ENCODE measurements at regions not wholly inside any gene's neighbourhood (a gene's known extent, or its start where the extent isn't known, plus 50 kb on each side); places are given as distances from the start of the nearest gene placed in this dataset.

- intact Hi-C loops (cut with micrococcal nuclease; ENCODE audit: unreplicated experiment), result no loop called here
- H3K36me3 ChIP-seq (replicated peaks in 1 of 2; ENCODE audit: control insufficient read depth in 1 of 2, insufficient read depth in 2 of 2, low read length in 2 of 2), result no peaks in the 10 kb centered on the region
- WGBS (ENCODE audit: low lambda C conversion rate), result 60% methylated on average over 7 of the region's 7 CpGs
- H3K4me1 ChIP-seq (ENCODE audit: insufficient read depth, low read length), result peaks cover 5% of the 10 kb centered on the region; the same call in 1 of the 2 replicates
- H3K4me2 ChIP-seq (ENCODE audit: low read depth, low read length), result no peak overlapping the region
- no peak overlapping the region for H3K4me3 ChIP-seq (replicated peaks in 1 of 3; ENCODE audit: insufficient read depth in 1 of 3, low read depth in 2 of 3, low read length in 3 of 3)
- ATAC-seq, result no peak
- no peaks in the 10 kb centered on the region for H4K20me1 ChIP-seq (ENCODE audit: insufficient read depth, low read length)
- no peak for DNase-seq (ENCODE audit: low spot score)
- no peak overlapping the region for H3K9ac ChIP-seq (ENCODE audit: insufficient read depth, low read depth, low read length)
- H3K27ac ChIP-seq (ENCODE audit: extremely low read length, insufficient read depth, low read length), result no peak overlapping the region
- H3K79me2 ChIP-seq (ENCODE audit: insufficient read depth, low read length), result no peaks in the 10 kb centered on the region
- ChIA-PET CTCF (ENCODE audit: low intra/inter-chr PET ratio, low total read pairs) (no interaction called here), POLR2A (no interaction called here)
- H3K9me3 ChIP-seq (ENCODE audit: low read length), result no peaks in the 10 kb centered on the region
- H3K27me3 ChIP-seq (ENCODE audit: control insufficient read depth in 1 of 2, insufficient read depth in 2 of 2, low read length in 2 of 2), result no peaks in the 10 kb centered on the region
- in situ Hi-C loops (cut with HindIII; ENCODE audit: extremely low pct_ligation_motif_present, low pct_unique_long_range_greater_than_20kb), result no loop called here
- BruUV-seq (replicated peaks), result no TSS peak
- no peak overlapping the region for H2AFZ ChIP-seq (ENCODE audit: low read length)
- no peak for FAIRE-seq
- TF ChIP-seq FOSL1 (CRISPR knock-in tag; IDR thresholded peaks at IDR 0.05; ENCODE audit: borderline replicate concordance) (no peak), GZF1 (CRISPR knock-in tag; IDR thresholded peaks at IDR 0.05) (no peak), ARID3A (IDR thresholded peaks at IDR 0.05; ENCODE audit: low read depth, low read length) (no peak), ZNF577 (CRISPR knock-in tag; IDR thresholded peaks at IDR 0.05; ENCODE audit: borderline replicate concordance, low read depth) (no peak), TRIM22 (IDR thresholded peaks at IDR 0.05) (no peak), MIER2 (CRISPR knock-in tag; IDR thresholded peaks at IDR 0.05) (no peak), ZNF609 (CRISPR knock-in tag; IDR thresholded peaks at IDR 0.05; ENCODE audit: borderline replicate concordance) (no peak), CCDC6 (CRISPR knock-in tag; IDR thresholded peaks at IDR 0.05) (no peak), ZNF34 (CRISPR knock-in tag; IDR thresholded peaks at IDR 0.05; ENCODE audit: borderline replicate concordance) (no peak), HOXA3 (CRISPR knock-in tag; IDR thresholded peaks at IDR 0.05) (no peak), ZBTB10 (CRISPR knock-in tag; IDR thresholded peaks at IDR 0.05; ENCODE audit: borderline replicate concordance) (no peak), SPEN (CRISPR knock-in tag; IDR thresholded peaks at IDR 0.05; ENCODE audit: low read depth) (no peak), HDAC6 (IDR thresholded peaks at IDR 0.05; ENCODE audit: low read depth, low read length) (no peak), ZNF749 (CRISPR knock-in tag; IDR thresholded peaks at IDR 0.05; ENCODE audit: borderline replicate concordance) (no peak), ZNF773 (CRISPR knock-in tag; IDR thresholded peaks at IDR 0.05; ENCODE audit: borderline replicate concordance) (no peak)
These were observed 115.4 kb downstream of the PLEKHG1 start for GRCh38 chr6:150715133-150715532.

Data from HepG2 (cell line).